ENCODE measurements at regions not wholly inside any gene's neighbourhood (a gene's known extent, or its start where the extent isn't known, plus 50 kb on each side); places are given as distances from the start of the nearest gene placed in this dataset.

- no peaks in the 10 kb centered on the region for H3K36me3 Mint-ChIP-seq (ENCODE audit: low read depth)
- intact Hi-C loops (cut with micrococcal nuclease): no loop called here
- H3K27ac Mint-ChIP-seq: no peak overlapping the region
- H3K4me1 Mint-ChIP-seq (ENCODE audit: low read depth): no peaks in the 10 kb centered on the region
- H3K9me3 Mint-ChIP-seq: no peaks in the 10 kb centered on the region
- H3K27me3 Mint-ChIP-seq: no peaks in the 10 kb centered on the region
- no peak overlapping the region for H3K4me3 Mint-ChIP-seq
Observed at GRCh38 chr10:10527861-10528562, 489.7 kb upstream of the CELF2 start.

- intact Hi-C loops (cut with micrococcal nuclease): no loop called here
- Mint-ChIP-seq H3K27ac (no peak overlapping the region), H3K9me3 (no peaks in the 10 kb centered on the region), H3K4me1 (ENCODE audit: low read depth) (no peaks in the 10 kb centered on the region), H3K4me3 (no peak overlapping the region), H3K36me3 (ENCODE audit: low read depth) (no peaks in the 10 kb centered on the region), H3K27me3 (no peaks in the 10 kb centered on the region)
Observed at GRCh38 chr10:10528563-10528910, 489.1 kb upstream of the CELF2 start.

GRCh38 chr10:10530313-10530712 is 487.4 kb upstream of the CELF2 start:
- Mint-ChIP-seq H3K4me3 (no peak overlapping the region), H3K27ac (no peak overlapping the region), H3K36me3 (ENCODE audit: low read depth) (no peaks in the 10 kb centered on the region), H3K9me3 (no peaks in the 10 kb centered on the region), H3K27me3 (peaks cover 5% of the 10 kb centered on the region), H3K4me1 (ENCODE audit: low read depth) (no peaks in the 10 kb centered on the region)
- intact Hi-C loops (cut with micrococcal nuclease): no loop called here

GRCh38 chr10:10532236-10532635 is 485.4 kb upstream of the CELF2 start:
- no peak overlapping the region for H3K27ac Mint-ChIP-seq
- H3K36me3 Mint-ChIP-seq (ENCODE audit: low read depth): no peaks in the 10 kb centered on the region
- peaks cover 5% of the 10 kb centered on the region for H3K27me3 Mint-ChIP-seq
- intact Hi-C loops (cut with micrococcal nuclease): no loop called here
- H3K4me1 Mint-ChIP-seq (ENCODE audit: low read depth): no peaks in the 10 kb centered on the region
- no peaks in the 10 kb centered on the region for H3K9me3 Mint-ChIP-seq
- H3K4me3 Mint-ChIP-seq: no peak overlapping the region

GRCh38 chr10:10532826-10533225 is 484.8 kb upstream of the CELF2 start:
- Mint-ChIP-seq H3K27ac (no peak overlapping the region), H3K36me3 (ENCODE audit: low read depth) (no peaks in the 10 kb centered on the region), H3K9me3 (no peaks in the 10 kb centered on the region), H3K4me1 (ENCODE audit: low read depth) (no peaks in the 10 kb centered on the region), H3K4me3 (no peak overlapping the region), H3K27me3 (peaks cover 5% of the 10 kb centered on the region)
- intact Hi-C loops (cut with micrococcal nuclease): no loop called here

GRCh38 chr10:10533437-10533836 is 484.2 kb upstream of the CELF2 start:
- intact Hi-C loops (cut with micrococcal nuclease): no loop called here
- H3K36me3 Mint-ChIP-seq (ENCODE audit: low read depth): no peaks in the 10 kb centered on the region
- H3K27me3 Mint-ChIP-seq: peaks cover 5% of the 10 kb centered on the region
- H3K9me3 Mint-ChIP-seq: no peaks in the 10 kb centered on the region
- H3K4me3 Mint-ChIP-seq: no peak overlapping the region
- H3K4me1 Mint-ChIP-seq (ENCODE audit: low read depth): no peaks in the 10 kb centered on the region
- no peak overlapping the region for H3K27ac Mint-ChIP-seq

GRCh38 chr10:10538326-10538725 is 479.3 kb upstream of the CELF2 start:
- H3K4me3 Mint-ChIP-seq: no peak overlapping the region
- H3K27ac Mint-ChIP-seq: no peak overlapping the region
- no peaks in the 10 kb centered on the region for H3K4me1 Mint-ChIP-seq (ENCODE audit: low read depth)
- intact Hi-C loops (cut with micrococcal nuclease): no loop called here
- H3K27me3 Mint-ChIP-seq: peaks cover 5% of the 10 kb centered on the region
- H3K9me3 Mint-ChIP-seq: no peaks in the 10 kb centered on the region
- H3K36me3 Mint-ChIP-seq (ENCODE audit: low read depth): no peaks in the 10 kb centered on the region

GRCh38 chr10:10540398-10540797 is 477.3 kb upstream of the CELF2 start:
- intact Hi-C loops (cut with micrococcal nuclease): no loop called here
- Mint-ChIP-seq H3K9me3 (no peaks in the 10 kb centered on the region), H3K27ac (no peak overlapping the region), H3K27me3 (no peaks in the 10 kb centered on the region), H3K4me1 (ENCODE audit: low read depth) (no peaks in the 10 kb centered on the region), H3K4me3 (no peak overlapping the region), H3K36me3 (ENCODE audit: low read depth) (no peaks in the 10 kb centered on the region)

GRCh38 chr10:10542477-10542876 is 475.2 kb upstream of the CELF2 start:
- Mint-ChIP-seq H3K4me3 (no peak overlapping the region), H3K27ac (no peak overlapping the region), H3K4me1 (ENCODE audit: low read depth) (no peaks in the 10 kb centered on the region)

GRCh38 chr10:10544890-10545289 is 472.8 kb upstream of the CELF2 start:
- no peaks in the 10 kb centered on the region for H3K36me3 Mint-ChIP-seq (ENCODE audit: low read depth)
- no peak overlapping the region for H3K4me3 Mint-ChIP-seq
- H3K9me3 Mint-ChIP-seq: no peaks in the 10 kb centered on the region
- no peak overlapping the region for H3K27ac Mint-ChIP-seq
- H3K4me1 Mint-ChIP-seq (ENCODE audit: low read depth): no peaks in the 10 kb centered on the region
- intact Hi-C loops (cut with micrococcal nuclease): no loop called here
- H3K27me3 Mint-ChIP-seq: no peaks in the 10 kb centered on the region

More at GRCh38 chr10:10542477-10542876, 475.2 kb upstream of the CELF2 start:
- intact Hi-C loops (cut with micrococcal nuclease): no loop called here
- Mint-ChIP-seq H3K36me3 (ENCODE audit: low read depth) (no peaks in the 10 kb centered on the region), H3K9me3 (no peaks in the 10 kb centered on the region), H3K27me3 (no peaks in the 10 kb centered on the region)

- Mint-ChIP-seq H3K4me3 (no peak overlapping the region), H3K36me3 (ENCODE audit: low read depth) (no peaks in the 10 kb centered on the region), H3K4me1 (ENCODE audit: low read depth) (no peaks in the 10 kb centered on the region), H3K27ac (no peak overlapping the region), H3K9me3 (no peaks in the 10 kb centered on the region), H3K27me3 (no peaks in the 10 kb centered on the region)
- intact Hi-C loops (cut with micrococcal nuclease): no loop called here
Observed at GRCh38 chr10:10545771-10546170, 471.9 kb upstream of the CELF2 start.

GRCh38 chr10:10551596-10552301 is 465.9 kb upstream of the CELF2 start:
- H3K4me1 Mint-ChIP-seq (ENCODE audit: low read depth): no peaks in the 10 kb centered on the region
- intact Hi-C loops (cut with micrococcal nuclease): no loop called here
- no peak overlapping the region for H3K27ac Mint-ChIP-seq
- no peaks in the 10 kb centered on the region for H3K9me3 Mint-ChIP-seq
- no peaks in the 10 kb centered on the region for H3K27me3 Mint-ChIP-seq
- no peaks in the 10 kb centered on the region for H3K36me3 Mint-ChIP-seq (ENCODE audit: low read depth)
- no peak overlapping the region for H3K4me3 Mint-ChIP-seq

GRCh38 chr10:10552948-10553347 is 464.7 kb upstream of the CELF2 start:
- no peaks in the 10 kb centered on the region for H3K4me1 Mint-ChIP-seq (ENCODE audit: low read depth)
- no peak overlapping the region for H3K4me3 Mint-ChIP-seq
- no peak overlapping the region for H3K27ac Mint-ChIP-seq
- intact Hi-C loops (cut with micrococcal nuclease): no loop called here
- no peaks in the 10 kb centered on the region for H3K27me3 Mint-ChIP-seq
- H3K9me3 Mint-ChIP-seq: no peaks in the 10 kb centered on the region
- no peaks in the 10 kb centered on the region for H3K36me3 Mint-ChIP-seq (ENCODE audit: low read depth)

GRCh38 chr10:10564081-10564794 is 453.4 kb upstream of the CELF2 start:
- intact Hi-C loops (cut with micrococcal nuclease): no loop called here
- H3K36me3 Mint-ChIP-seq (ENCODE audit: low read depth): no peaks in the 10 kb centered on the region

More at GRCh38 chr10:10564081-10564794, 453.4 kb upstream of the CELF2 start:
- H3K9me3 Mint-ChIP-seq: peaks cover 12% of the 10 kb centered on the region
- H3K4me3 Mint-ChIP-seq: no peak overlapping the region
- no peaks in the 10 kb centered on the region for H3K4me1 Mint-ChIP-seq (ENCODE audit: low read depth)
- peaks cover 2% of the 10 kb centered on the region for H3K27me3 Mint-ChIP-seq
- no peak overlapping the region for H3K27ac Mint-ChIP-seq

Measured in dendritic cell treated with granulocyte-macrophage colony-stimulating factor and Interleukin-4, amounts not matched to agents 40 ng/mL and 50 ng/mL, for 4 days (primary cell).